ENCODE measurements at regions not wholly inside any gene's neighbourhood (a gene's known extent, or its start where the extent isn't known, plus 50 kb on each side); places are given as distances from the start of the nearest gene placed in this dataset.

GRCh38 chr21:28805885-28806284 lies 186.8 kb downstream of the LTN1 start:
- Mint-ChIP-seq H3K4me1 (no peaks in the 10 kb centered on the region), H3K27me3 (ENCODE audit: low read depth in 3 of 3) (peaks cover 0 to 2% (median 2%) of the 10 kb centered on the region in 3 donors), H3K27ac (no peak overlapping the region), H3K4me3 (no peak overlapping the region), H3K9me3 (peaks cover 0 to 12% (median 3%) of the 10 kb centered on the region in 7 donors), H3K36me3 (no peaks in the 10 kb centered on the region)
- Histone ChIP-seq H2AFZ (ENCODE audit: insufficient read depth, low read depth, low read length, poor library complexity, severe bottlenecking) (no peak overlapping the region), H3K79me2 (ENCODE audit: insufficient read depth, low read length) (no peaks in the 10 kb centered on the region), H3K4me1 (ENCODE audit: control insufficient read depth in 1 of 2, insufficient read depth in 2 of 2, low read length in 2 of 2) (no peaks in the 10 kb centered on the region), H3K4me3 (replicated peaks in 1 of 3; ENCODE audit: low read depth in 2 of 3, low read length in 3 of 3) (no peak overlapping the region), H3K4me2 (replicated peaks; ENCODE audit: extremely low read depth, low read length, poor library complexity, severe bottlenecking) (no peak overlapping the region), H4K20me1 (ENCODE audit: insufficient read depth, low read length) (no peaks in the 10 kb centered on the region), H3K27me3 (ENCODE audit: control insufficient read depth in 2 of 2, insufficient read depth in 2 of 2, low read length in 2 of 2) (no peaks in the 10 kb centered on the region), H3K27ac (ENCODE audit: low read depth in 1 of 2, low read length in 2 of 2) (no peak overlapping the region), H3K36me3 (replicated peaks in 1 of 2; ENCODE audit: control insufficient read depth in 1 of 2, insufficient read depth in 2 of 2, low read length in 2 of 2) (no peaks in the 10 kb centered on the region), H3K9me3 (replicated peaks in 1 of 2; ENCODE audit: control insufficient read depth in 1 of 2, insufficient read depth in 1 of 2, low read length in 2 of 2) (peaks cover 0 to 6% of the 10 kb centered on the region in 2 donors), H3K9ac (ENCODE audit: insufficient read depth, low read length, poor library complexity, severe bottlenecking) (no peak overlapping the region)
- TF ChIP-seq CTCF (IDR thresholded peaks at IDR 0.05) = no peak
- no CpG with 5 or more reads among the region's 4 CpGs for WGBS (ENCODE audit: insufficient coverage)
- no peak for DNase-seq
- intact Hi-C loops (cut with micrococcal nuclease) = no loop called here

- H3K27me3 ChIP-seq (ENCODE audit: control insufficient read depth in 2 of 2, insufficient read depth in 2 of 2, low read length in 2 of 2) = no peaks in the 10 kb centered on the region
- intact Hi-C loops (cut with micrococcal nuclease) = no loop called here
- no peak overlapping the region for H3K9ac ChIP-seq (ENCODE audit: insufficient read depth, low read length, poor library complexity, severe bottlenecking)
- no peak overlapping the region for H3K27ac Mint-ChIP-seq
- no peaks in the 10 kb centered on the region for H4K20me1 ChIP-seq (ENCODE audit: insufficient read depth, low read length)
- DNase-seq = no peak
- H2AFZ ChIP-seq (ENCODE audit: insufficient read depth, low read depth, low read length, poor library complexity, severe bottlenecking) = no peak overlapping the region
- no peaks in the 10 kb centered on the region for H3K79me2 ChIP-seq (ENCODE audit: insufficient read depth, low read length)
- H3K36me3 Mint-ChIP-seq = no peaks in the 10 kb centered on the region
- no peak overlapping the region for H3K4me3 Mint-ChIP-seq
- H3K27me3 Mint-ChIP-seq (ENCODE audit: low read depth in 3 of 3) = peaks cover 0 to 3% (median 2%) of the 10 kb centered on the region in 3 donors
- TF ChIP-seq CTCF (IDR thresholded peaks at IDR 0.05) = no peak
- H3K4me1 Mint-ChIP-seq = no peaks in the 10 kb centered on the region
- H3K9me3 Mint-ChIP-seq = peaks cover 2 to 13% (median 3%) of the 10 kb centered on the region in 7 donors
- H3K4me3 ChIP-seq (replicated peaks in 1 of 3; ENCODE audit: low read depth in 2 of 3, low read length in 3 of 3) = no peak overlapping the region
- H3K36me3 ChIP-seq (replicated peaks in 1 of 2; ENCODE audit: control insufficient read depth in 1 of 2, insufficient read depth in 2 of 2, low read length in 2 of 2) = no peaks in the 10 kb centered on the region
- no CpG with 5 or more reads among the region's 3 CpGs for WGBS (ENCODE audit: insufficient coverage)
- peaks cover 0 to 8% of the 10 kb centered on the region in 2 donors for H3K9me3 ChIP-seq (replicated peaks in 1 of 2; ENCODE audit: control insufficient read depth in 1 of 2, insufficient read depth in 1 of 2, low read length in 2 of 2)
- no peak overlapping the region for H3K4me2 ChIP-seq (replicated peaks; ENCODE audit: extremely low read depth, low read length, poor library complexity, severe bottlenecking)
- H3K4me1 ChIP-seq (ENCODE audit: control insufficient read depth in 1 of 2, insufficient read depth in 2 of 2, low read length in 2 of 2) = no peaks in the 10 kb centered on the region
- no peak overlapping the region for H3K27ac ChIP-seq (ENCODE audit: low read depth in 1 of 2, low read length in 2 of 2)
These were observed 188.5 kb downstream of the LTN1 start for GRCh38 chr21:28804089-28804670.
